Trophoblast cell (in vitro differentiated cells and primary cell): ENCODE measurements at regions not wholly inside any gene's neighbourhood (a gene's known extent, or its start where the extent isn't known, plus 50 kb on each side); places are given as distances from the start of the nearest gene placed in this dataset.

Source experiments
- DNase-seq, 2 donors: peaks; one replicate each; pipeline ENCODE4 v3.0.0-alpha.2; 2016
- H2AFZ ChIP-seq: 2 replicates; pipeline ENCODE4 v1.6.1; 2013; ENCODE audit warnings: low read length, moderate library complexity, mild to moderate bottlenecking; ENCODE audit not compliant: insufficient read depth, poor library complexity
- H2AK5ac ChIP-seq: 2 replicates; pipeline ENCODE4 v1.6.1; 2013; ENCODE audit warnings: mild to moderate bottlenecking, low read length
- H2BK120ac ChIP-seq: 2 replicates; pipeline ENCODE4 v1.6.1; 2013; ENCODE audit warnings: low read length, mild to moderate bottlenecking, moderate library complexity; ENCODE audit not compliant: insufficient read depth, poor library complexity
- H2BK12ac ChIP-seq: 2 replicates; pipeline ENCODE4 v1.6.1; 2013; ENCODE audit warnings: mild to moderate bottlenecking, low read length, moderate library complexity
- H2BK5ac ChIP-seq: 2 replicates; pipeline ENCODE4 v1.6.1; 2013; ENCODE audit warnings: low read length, low read depth, moderate library complexity, mild to moderate bottlenecking; ENCODE audit not compliant: poor library complexity
- H3K14ac ChIP-seq: 2 replicates; pipeline ENCODE4 v1.6.1; 2013; ENCODE audit warnings: mild to moderate bottlenecking, low read length
- H3K18ac ChIP-seq: 2 replicates; pipeline ENCODE4 v1.6.1; 2013; ENCODE audit warnings: mild to moderate bottlenecking, low read length
- H3K23ac ChIP-seq: 2 replicates; pipeline ENCODE4 v1.6.1; 2013; ENCODE audit warnings: low read length
- H3K27ac ChIP-seq: 2 replicates; pipeline ENCODE4 v1.5.1; 2013; ENCODE audit warnings: low read depth, mild to moderate bottlenecking, inconsistent platforms, low read length, moderate library complexity
- H3K27me3 ChIP-seq: 2 replicates; pipeline ENCODE4 v1.6.1; 2013; ENCODE audit warnings: inconsistent platforms, mild to moderate bottlenecking, low read length, moderate library complexity; ENCODE audit not compliant: insufficient read depth
- H3K36me3 ChIP-seq, 2 experiments: 1 replicate in 1 of 2; 2 replicates in 1 of 2; pipeline ENCODE4 v1.6.1; 2013; ENCODE audit warnings: low read length in 2 of 2, mild to moderate bottlenecking in 2 of 2, moderate library complexity in 1 of 2; ENCODE audit not compliant: insufficient read depth in 2 of 2, control insufficient read depth in 1 of 2
- H3K4ac ChIP-seq: 2 replicates; pipeline ENCODE4 v1.6.1; 2013; ENCODE audit warnings: low read depth, mild to moderate bottlenecking, low read length, moderate library complexity
- H3K4me1 ChIP-seq, 2 experiments: 1 replicate in 1 of 2; 2 replicates in 1 of 2; pipeline ENCODE4 v1.6.1; 2013; ENCODE audit warnings: low read length in 2 of 2, mild to moderate bottlenecking in 2 of 2, moderate library complexity in 1 of 2; ENCODE audit not compliant: insufficient read depth in 2 of 2, control insufficient read depth in 1 of 2
- H3K4me2 ChIP-seq: 2 replicates; pipeline ENCODE4 v1.6.1; 2013; ENCODE audit warnings: inconsistent platforms, mild to moderate bottlenecking, low read length, moderate library complexity
- H3K4me3 ChIP-seq: 2 replicates; pipeline ENCODE4 v1.5.1; 2013; ENCODE audit warnings: mild to moderate bottlenecking, low read depth, low read length, inconsistent platforms
- H3K79me1 ChIP-seq: one replicate; pipeline ENCODE4 v1.6.1; 2013; ENCODE audit warnings: low read length
- H3K79me2 ChIP-seq: 2 replicates; pipeline ENCODE4 v1.6.1; 2013; ENCODE audit warnings: low read length, mild to moderate bottlenecking; ENCODE audit not compliant: control insufficient read depth, insufficient read depth, poor library complexity
- H3K9ac ChIP-seq: 2 replicates; pipeline ENCODE4 v1.6.1; 2013; ENCODE audit warnings: mild to moderate bottlenecking, low read length
- H3K9me3 ChIP-seq: 2 replicates; pipeline ENCODE4 v1.6.1; 2013; ENCODE audit warnings: low read depth, mild to moderate bottlenecking, control low read depth, inconsistent platforms, low read length; ENCODE audit not compliant: insufficient read depth
- H4K12ac ChIP-seq: 2 replicates; pipeline ENCODE4 v1.6.1; 2013; ENCODE audit warnings: low read depth, mild to moderate bottlenecking, low read length, moderate library complexity
- H4K8ac ChIP-seq: 2 replicates; pipeline ENCODE4 v1.6.1; 2013; ENCODE audit warnings: low read depth, mild to moderate bottlenecking, low read length, moderate library complexity
- H4K91ac ChIP-seq: one replicate; pipeline ENCODE4 v1.6.1; 2013; ENCODE audit warnings: low read depth, mild to moderate bottlenecking, low read length, moderate library complexity
- WGBS: extraction: QIAGEN DNeasy Blood & Tissue Kit; methylation state at CpG from one replicate; pipeline ENCODE4 v1.1.7; 2013; ENCODE audit warnings: missing lambda C conversion rate; ENCODE audit not compliant: insufficient read length, insufficient coverage; ENCODE audit errors: extremely low coverage; 5-methylcytosine and 5-hydroxymethylcytosine counted together

DNA sequence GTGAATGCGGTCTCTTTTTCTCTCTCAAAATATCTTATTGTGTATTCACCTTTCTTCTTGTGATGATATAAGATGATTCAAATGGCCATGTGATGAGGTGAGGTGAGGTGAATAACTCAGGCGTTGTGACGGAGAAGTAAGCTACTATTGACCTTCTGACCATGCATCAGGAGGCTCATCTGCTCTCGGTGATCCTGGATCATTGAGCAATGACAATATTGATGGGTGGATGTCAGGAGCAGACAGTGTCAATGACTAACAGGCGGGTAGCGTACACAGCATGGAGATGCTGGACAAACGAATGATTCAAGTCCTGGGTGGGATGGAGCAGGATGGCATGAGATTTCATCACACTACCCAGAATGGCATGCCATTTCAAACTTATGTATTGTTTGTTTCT lies 119.6 kb downstream of the PXDC1 start:
- Histone ChIP-seq H3K4me2 (no peak overlapping the region), H2BK5ac (no peak overlapping the region), H4K12ac (no peak overlapping the region), H3K27ac (no peak overlapping the region), H3K4me1 (peaks cover 17 to 19% of the 10 kb centered on the region in 2 experiments), H2AK5ac (no peak overlapping the region), H3K23ac (no peak overlapping the region), H3K79me2 (no peaks in the 10 kb centered on the region), H2BK12ac (peak overlapping the region; percentile 19), H3K27me3 (no peaks in the 10 kb centered on the region), H3K9me3 (no peaks in the 10 kb centered on the region), H3K79me1 (peaks cover 12% of the 10 kb centered on the region), H4K8ac (no peak overlapping the region), H3K18ac (no peak overlapping the region), H3K9ac (no peak overlapping the region), H3K4ac (no peak overlapping the region), H2BK120ac (no peak overlapping the region), H3K4me3 (no peak overlapping the region), H3K36me3 (no peaks in the 10 kb centered on the region), H3K14ac (no peak overlapping the region), H4K91ac (no peak overlapping the region), H2AFZ (no peak overlapping the region)
- no peak for DNase-seq
- WGBS, result no CpG with 5 or more reads among the region's 7 CpGs

DNA sequence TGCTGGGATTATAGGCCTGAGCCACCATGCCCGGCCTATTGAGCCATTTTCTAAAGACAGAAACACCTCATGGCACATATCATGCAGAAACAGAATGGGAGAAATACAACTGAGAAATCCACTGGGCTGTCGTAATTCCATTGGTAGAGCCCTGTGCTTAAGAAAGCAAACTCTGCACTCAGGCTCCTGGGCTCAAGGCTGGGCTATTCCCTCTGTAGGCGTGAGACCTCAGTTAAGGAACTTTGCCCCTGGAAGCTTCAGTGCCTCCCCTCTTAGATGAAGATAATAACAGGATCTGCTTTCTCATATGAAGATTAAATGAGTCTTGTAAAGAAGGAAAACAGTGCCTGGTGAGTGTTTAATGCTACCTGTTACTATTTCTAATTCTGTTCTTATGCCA lies 120.3 kb downstream of the PXDC1 start:
- Histone ChIP-seq H3K4ac (no peak overlapping the region), H3K27ac (no peak overlapping the region), H2BK5ac (no peak overlapping the region), H4K91ac (no peak overlapping the region), H3K18ac (no peak overlapping the region), H4K8ac (no peak overlapping the region), H3K9ac (no peak overlapping the region), H3K27me3 (no peaks in the 10 kb centered on the region), H2BK120ac (no peak overlapping the region), H2AK5ac (no peak overlapping the region), H3K79me1 (peaks cover 7% of the 10 kb centered on the region), H3K4me3 (no peak overlapping the region), H2AFZ (no peak overlapping the region), H4K12ac (no peak overlapping the region), H3K4me1 (peaks cover 13 to 15% of the 10 kb centered on the region in 2 experiments), H3K36me3 (no peaks in the 10 kb centered on the region), H2BK12ac (no peak overlapping the region), H3K9me3 (no peaks in the 10 kb centered on the region), H3K14ac (no peak overlapping the region), H3K4me2 (no peak overlapping the region), H3K23ac (no peak overlapping the region), H3K79me2 (no peaks in the 10 kb centered on the region)
- no CpG with 5 or more reads among the region's 3 CpGs for WGBS
- no peak for DNase-seq

DNA sequence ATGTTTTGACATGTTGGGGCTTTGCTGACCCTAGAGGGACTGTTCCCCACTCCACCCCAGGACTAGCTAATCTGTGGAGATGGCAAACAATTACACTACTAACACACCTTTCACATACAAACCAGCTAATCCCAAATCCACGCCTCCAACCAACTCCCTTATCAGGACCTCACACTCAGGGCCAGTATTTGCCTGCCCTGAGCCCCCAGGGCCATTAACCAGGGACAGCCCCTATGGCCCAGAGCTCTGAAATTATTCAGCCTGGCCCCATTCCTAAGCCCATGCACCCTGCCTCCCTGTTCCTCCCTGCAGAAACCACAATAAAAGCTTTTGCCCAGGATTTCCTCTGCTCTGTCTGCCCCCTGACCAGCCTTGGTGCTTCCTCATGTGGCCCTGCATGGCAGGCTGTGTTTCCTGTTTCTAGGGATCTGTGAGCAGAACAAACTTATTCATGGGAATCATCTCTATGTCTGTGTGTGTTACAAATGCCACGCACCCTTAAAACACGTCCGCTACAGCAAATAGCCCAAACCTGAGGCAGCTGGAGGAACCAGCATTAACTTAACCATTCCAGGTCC lies 121.2 kb downstream of the PXDC1 start:
- WGBS, result 100% methylated on average over 1 of the region's 4 CpGs

DNA sequence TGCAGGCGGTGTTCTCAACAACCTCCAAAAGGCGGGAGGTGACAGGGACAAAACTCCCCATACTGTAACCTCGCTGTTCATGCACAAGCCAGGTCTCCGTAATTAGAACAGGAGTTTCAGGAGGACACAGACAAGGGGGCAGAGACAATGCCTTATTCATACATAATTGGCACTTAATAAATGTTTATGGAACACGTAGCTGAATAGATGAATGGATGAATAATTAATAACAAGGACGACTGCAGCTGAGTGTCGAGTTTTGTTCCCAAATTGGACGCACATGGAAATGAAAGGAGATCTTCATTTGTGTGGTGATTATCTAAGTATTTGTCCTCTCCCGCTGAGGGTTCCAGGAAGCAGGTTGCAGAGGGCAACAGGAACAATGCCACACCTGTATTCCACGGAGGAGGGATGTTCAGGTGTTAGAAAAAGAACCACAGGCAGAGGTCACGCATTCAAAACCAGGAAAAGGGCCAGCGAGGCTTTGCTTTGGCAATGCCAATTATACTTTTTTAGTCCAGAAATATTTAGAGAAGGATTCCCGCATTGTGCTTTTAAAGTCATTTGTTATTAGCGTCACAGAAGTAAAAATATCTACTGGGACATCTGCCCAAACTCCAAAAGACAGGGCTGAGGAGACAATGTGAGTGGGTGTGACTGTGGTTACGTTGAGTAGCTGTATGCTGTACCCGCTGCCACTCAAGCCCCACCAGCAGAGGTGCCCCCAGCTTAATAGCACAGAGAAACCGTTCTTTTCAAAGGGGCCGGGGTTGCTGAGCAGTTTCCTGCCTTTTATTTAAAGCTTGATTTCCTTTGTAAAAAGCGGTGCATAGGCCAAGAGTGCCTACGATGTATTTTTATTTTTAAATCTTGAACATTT lies 123.3 kb downstream of the PXDC1 start:
- H2BK12ac ChIP-seq, result no peak overlapping the region
- H3K4me3 ChIP-seq, result no peak overlapping the region
- no peaks in the 10 kb centered on the region for H3K79me2 ChIP-seq
- no peak overlapping the region for H4K91ac ChIP-seq
- H3K4me1 ChIP-seq, result peaks cover 5 to 12% of the 10 kb centered on the region in 2 experiments
- no peak overlapping the region for H2AK5ac ChIP-seq
- no peak overlapping the region for H3K23ac ChIP-seq
- H3K27ac ChIP-seq, result no peak overlapping the region
- H3K27me3 ChIP-seq, result no peaks in the 10 kb centered on the region
- no peak overlapping the region for H2BK5ac ChIP-seq
- no peak overlapping the region for H3K18ac ChIP-seq
- H4K8ac ChIP-seq, result no peak overlapping the region
- H3K36me3 ChIP-seq, result no peaks in the 10 kb centered on the region
- H3K14ac ChIP-seq, result no peak overlapping the region
- no peak for DNase-seq
- peaks cover 3% of the 10 kb centered on the region for H3K9me3 ChIP-seq
- no peak overlapping the region for H3K4me2 ChIP-seq
- no peak overlapping the region for H3K4ac ChIP-seq
- H4K12ac ChIP-seq, result no peak overlapping the region
- no peaks in the 10 kb centered on the region for H3K79me1 ChIP-seq
- H2AFZ ChIP-seq, result no peak overlapping the region
- no peak overlapping the region for H3K9ac ChIP-seq
- H2BK120ac ChIP-seq, result no peak overlapping the region
- no CpG with 5 or more reads among the region's 20 CpGs for WGBS

More for the DNA sequence above, 121.2 kb downstream of the PXDC1 start:
- Histone ChIP-seq H3K9ac (no peak overlapping the region), H2BK5ac (no peak overlapping the region), H2BK12ac (peak overlapping the region; percentile 45), H2AK5ac (no peak overlapping the region), H3K18ac (no peak overlapping the region), H3K9me3 (no peaks in the 10 kb centered on the region), H3K27me3 (no peaks in the 10 kb centered on the region), H3K27ac (no peak overlapping the region), H3K4me3 (no peak overlapping the region), H3K36me3 (no peaks in the 10 kb centered on the region), H3K79me2 (no peaks in the 10 kb centered on the region), H3K14ac (no peak overlapping the region), H2AFZ (no peak overlapping the region), H4K91ac (no peak overlapping the region), H3K79me1 (peaks cover 2% of the 10 kb centered on the region), H4K8ac (no peak overlapping the region), H4K12ac (no peak overlapping the region), H3K4me1 (peaks cover 6 to 9% of the 10 kb centered on the region in 2 experiments), H3K23ac (no peak overlapping the region), H3K4ac (no peak overlapping the region), H2BK120ac (no peak overlapping the region), H3K4me2 (no peak overlapping the region)
- peak; percentile 81 to 85 for DNase-seq
